NOMO-1 treated with dmso at 0.1 percent for 144 hours (cell line): ENCODE measurements at regions not wholly inside any gene's neighbourhood (a gene's known extent, or its start where the extent isn't known, plus 50 kb on each side); places are given as distances from the start of the nearest gene placed in this dataset.

ENCODE experiments used
- DNase-seq: peaks from one replicate; lab custom pipeline; 2025; ENCODE audit not compliant: unreplicated experiment; lab: John Stamatoyannopoulos, UW

GRCh38 chr6:153882411-153882810 is 156.6 kb upstream of the OPRM1 start:
- DNase-seq: no peak

GRCh38 chr6:153873541-153873940 is 165.5 kb upstream of the OPRM1 start:
- no peak for DNase-seq

GRCh38 chr6:153872946-153873345 is 166.1 kb upstream of the OPRM1 start:
- no peak for DNase-seq

GRCh38 chr6:153862927-153863326 is 176.1 kb upstream of the OPRM1 start:
- DNase-seq: no peak

GRCh38 chr6:153862139-153862538 is 176.9 kb upstream of the OPRM1 start:
- no peak for DNase-seq

GRCh38 chr6:153858529-153858928 is 180.5 kb upstream of the OPRM1 start:
- DNase-seq: no peak

GRCh38 chr6:153856929-153857376 is 182.1 kb upstream of the OPRM1 start:
- DNase-seq: no peak

GRCh38 chr6:153852481-153852880 is 186.6 kb upstream of the OPRM1 start:
- no peak for DNase-seq

GRCh38 chr6:153852034-153852433 is 187.0 kb upstream of the OPRM1 start:
- no peak for DNase-seq

GRCh38 chr6:153849072-153849779 is 189.8 kb upstream of the OPRM1 start:
- no peak for DNase-seq

GRCh38 chr6:153843420-153843819 is 195.6 kb upstream of the OPRM1 start:
- DNase-seq: no peak

GRCh38 chr6:153842491-153842890 is 196.5 kb upstream of the OPRM1 start:
- no peak for DNase-seq

- DNase-seq: no peak
Measured at GRCh38 chr6:153840039-153840850, 198.8 kb upstream of the OPRM1 start.

- no peak for DNase-seq
Measured at GRCh38 chr6:153832543-153832942, 206.5 kb upstream of the OPRM1 start.

GRCh38 chr6:153831350-153832078 is 207.5 kb upstream of the OPRM1 start:
- DNase-seq: no peak

- no peak for DNase-seq
Measured at GRCh38 chr6:153817173-153817572, 221.9 kb upstream of the OPRM1 start.

- DNase-seq: no peak
Measured at GRCh38 chr6:153816366-153816765, 222.7 kb upstream of the OPRM1 start.

- DNase-seq: no peak
Measured at GRCh38 chr6:153814136-153814535, 224.9 kb upstream of the OPRM1 start.

- DNase-seq: no peak
Measured at GRCh38 chr6:153804755-153805330, 234.2 kb upstream of the OPRM1 start.

GRCh38 chr6:153801917-153802316 is 237.1 kb upstream of the OPRM1 start:
- DNase-seq: no peak

- no peak for DNase-seq
Measured at GRCh38 chr6:153800580-153801188, 238.4 kb upstream of the OPRM1 start.
